K562 (cell line): ENCODE measurements at regions not wholly inside any gene's neighbourhood (a gene's known extent, or its start where the extent isn't known, plus 50 kb on each side); places are given as distances from the start of the nearest gene placed in this dataset.

Experiments used
- ATAC-seq: fragments of 200-7000 bp; cut with Tn5 transposase; 3 replicates; pipeline ENCODE4 v1.9.1; 2020; ENCODE audit warnings: moderate library complexity
- BruUV-seq: library from RNA; stranded (reverse); fragments of 400-500 nt; replicated peaks from 2 replicates; lab custom pipeline; 2021; lab: Mats Ljungman, UMichigan
- CTCF ChIA-PET: fragments of 300-600 bp; formaldehyde crosslinking; extraction: SDS; loops from one replicate; lab custom pipeline; 2021; ENCODE audit warnings: low intra/inter-chr PET ratio; lab: Yijun Ruan, JAX
- POLR2A ChIA-PET: fragments of 300-600, 350-650 bp; sonication (Branson Sonifier 250); formaldehyde crosslinking; extraction: SDS; loops from one replicate; lab custom pipeline; 2021; ENCODE audit warnings: antibody characterized with exemption, inconsistent platforms; lab: Yijun Ruan, JAX
- DNase-seq, 4 experiments: peaks; one replicate each; pipeline versions ENCODE4 v3.0.0 to v3.0.0-alpha.2; 2011 to 2018; ENCODE audit warnings: low spot score in 3 of 4, mixed read lengths in 3 of 4; ENCODE audit errors: extremely low read depth in 1 of 4
- FAIRE-seq: peaks from 2 replicates; lab custom pipeline; 2011; peaks lifted over from hg19 to GRCh38; lab: Jason Lieb, UNC
- H2AFZ ChIP-seq: 2 replicates; pipeline ENCODE4 v1.6.0; 2011; ENCODE audit warnings: low read depth, low read length, control low read depth, inconsistent platforms
- H3K27ac ChIP-seq: fragments of 200-600 bp; 3 replicates; pipeline ENCODE4 v1.8.0; 2011; ENCODE audit warnings: low read depth, mild to moderate bottlenecking, control low read depth, inconsistent platforms, low read length, moderate library complexity, mixed read lengths; ENCODE audit errors: extremely low read depth
- H3K27me3 ChIP-seq, 2 experiments: fragments of 300-600 bp in 1 of 2; 2 replicates in 1 of 2; 3 replicates in 1 of 2; pipeline versions ENCODE4 v1.6.0 to v1.8.0; 2011; ENCODE audit warnings: inconsistent platforms in 2 of 2, low read length in 2 of 2, mild to moderate bottlenecking in 1 of 2, mixed read lengths in 1 of 2, moderate library complexity in 1 of 2; ENCODE audit not compliant: control insufficient read depth in 2 of 2, insufficient read depth in 2 of 2
- H3K36me3 ChIP-seq: fragments of 300-600 bp; 3 replicates; pipeline ENCODE4 v1.8.0; 2011; ENCODE audit warnings: mild to moderate bottlenecking, low read length, inconsistent platforms; ENCODE audit not compliant: control insufficient read depth, insufficient read depth
- H3K4me1 ChIP-seq, 2 experiments: fragments of 200-600 bp in 1 of 2; replicated peaks in 1 of 2; 2 replicates in 1 of 2; 3 replicates in 1 of 2; pipeline versions ENCODE4 v1.5.1 to v1.8.0; 2011; ENCODE audit warnings: inconsistent platforms in 2 of 2, low read length in 2 of 2, mild to moderate bottlenecking in 1 of 2, mixed read lengths in 1 of 2, moderate library complexity in 1 of 2; ENCODE audit not compliant: control insufficient read depth in 2 of 2, insufficient read depth in 2 of 2
- H3K4me2 ChIP-seq: 2 replicates; pipeline ENCODE4 v1.6.1; 2011; ENCODE audit warnings: low read length, control low read depth, inconsistent platforms, mixed read lengths; ENCODE audit not compliant: insufficient read depth
- H3K4me3 ChIP-seq: fragments of 200-600 bp; sonication (generic), shearing (Covaris generic); 2 replicates; pipeline ENCODE4 v1.5.1; 2016; ENCODE audit warnings: control low read depth, inconsistent platforms
- H3K79me2 ChIP-seq: fragments of 200-600 bp; 3 replicates; pipeline ENCODE4 v1.8.0; 2011; ENCODE audit warnings: low read length, inconsistent platforms; ENCODE audit not compliant: control insufficient read depth, insufficient read depth
- H3K9ac ChIP-seq, 2 experiments: 2 replicates each; pipeline versions ENCODE4 v1.6.0 to v1.6.1; 2011; ENCODE audit warnings: low read depth in 2 of 2, low read length in 2 of 2, control low read depth in 1 of 2, inconsistent platforms in 1 of 2, mild to moderate bottlenecking in 1 of 2, mixed read lengths in 1 of 2; ENCODE audit not compliant: insufficient read depth in 1 of 2
- H3K9me1 ChIP-seq: one replicate; pipeline ENCODE4 v1.6.0; 2011; ENCODE audit warnings: inconsistent platforms, mild to moderate bottlenecking, low read length, moderate library complexity; ENCODE audit not compliant: control insufficient read depth, insufficient read depth
- H3K9me3 ChIP-seq: replicated peaks from 2 replicates; pipeline ENCODE4 v1.5.1; 2011; ENCODE audit warnings: low read depth, low read length, inconsistent platforms; ENCODE audit not compliant: control insufficient read depth, insufficient read depth
- H4K20me1 ChIP-seq: replicated peaks from 2 replicates; pipeline ENCODE4 v1.6.1; 2011; ENCODE audit warnings: low read length, inconsistent platforms, mixed read lengths; ENCODE audit not compliant: control insufficient read depth, insufficient read depth
- CBFA2T3 ChIP-seq: fragments of 450-650 bp; IDR thresholded peaks from 2 replicates; pipeline ENCODE4 v1.6.1; 2017
- DIDO1 ChIP-seq: fragments of 450-650 bp; IDR thresholded peaks from 2 replicates; pipeline ENCODE4 v1.6.1; 2016; ENCODE audit warnings: low read depth, missing biosample characterization, missing genetic modification characterization
- ERF ChIP-seq: fragments of 450-650 bp; formaldehyde crosslinking; IDR thresholded peaks from 2 replicates; pipeline ENCODE4 v1.4.0; 2020; ENCODE audit warnings: mild to moderate bottlenecking, mixed read lengths
- GTF2F1 ChIP-seq: IDR thresholded peaks from 2 replicates; pipeline ENCODE4 v1.6.1; 2011; ENCODE audit warnings: low read depth, low read length, improper control_type of control experiment
- HNRNPL ChIP-seq: fragments of 200-400 bp; formaldehyde crosslinking; IDR thresholded peaks from 2 replicates; pipeline ENCODE4 v1.6.1; 2017; ENCODE audit warnings: low read depth, mild to moderate bottlenecking, low read length
- PKNOX1 ChIP-seq: fragments of 450-650 bp; IDR thresholded peaks from 2 replicates; pipeline ENCODE4 v1.6.1; 2016
- POLR2A ChIP-seq: fragments of 450-650 bp; conservative IDR thresholded peaks from 2 replicates; pipeline ENCODE4 v1.6.1; 2016
- SUPT5H ChIP-seq: fragments of 450-650 bp; IDR thresholded peaks from 2 replicates; pipeline ENCODE4 v1.6.1; 2016
- TEAD1 ChIP-seq, 2 experiments: fragments of 450-650 bp in 1 of 2; sonication (generic) in 1 of 2; formaldehyde crosslinking; IDR thresholded peaks; 2 replicates each; pipeline versions ENCODE4 v1.4.0 to v1.8.0; 2020 to 2022; ENCODE audit warnings: mild to moderate bottlenecking in 2 of 2, missing genetic modification reagents in 1 of 2
- VEZF1 ChIP-seq: fragments of 200-800 bp; sonication (Bioruptor generic); IDR thresholded peaks from 2 replicates; pipeline ENCODE4 v1.6.1; 2017; ENCODE audit warnings: missing genetic modification characterization, missing compliant biosample characterization
- ZNF282 ChIP-seq: sonication (generic); formaldehyde crosslinking; IDR thresholded peaks from 2 replicates; pipeline ENCODE4 v1.8.1; 2023; ENCODE audit warnings: missing genetic modification reagents
- ZNF507 ChIP-seq: conservative IDR thresholded peaks from 2 replicates; pipeline ENCODE4 v1.6.1; 2017; ENCODE audit warnings: missing genetic modification characterization, missing compliant biosample characterization
- WGBS: fragments of 100-300 bp; shearing (Covaris generic); methylation state at CpG from one replicate; pipeline ENCODE4 v1.1.6; 2016; ENCODE audit warnings: low coverage, mixed read lengths; ENCODE audit not compliant: insufficient coverage; ENCODE audit errors: missing lambda C conversion rate; 5-methylcytosine and 5-hydroxymethylcytosine counted together
- in situ Hi-C: fragments of 300-500 bp; cut with MboI; formaldehyde crosslinking; loops from 4 replicates; pipeline ENCODE4 v1.15.0; 2018; ENCODE audit warnings: inconsistent platforms, mixed read lengths
- intact Hi-C: fragments of 100-400 bp; cut with micrococcal nuclease; formaldehyde crosslinking; loops from 2 replicates; pipeline ENCODE4 v1.14.2; 2022

GRCh38 chr16:54426553-54426849, 139.9 kb upstream of the IRX3 start:
- H3K4me3 ChIP-seq = no peak overlapping the region

GRCh38 chr16:54425681-54426552, 139.3 kb upstream of the IRX3 start:
- Histone ChIP-seq H3K9ac (no peak overlapping the region), H3K79me2 (no peaks in the 10 kb centered on the region), H2AFZ (no peak overlapping the region), H4K20me1 (no peaks in the 10 kb centered on the region; the same call in 1 of the 2 replicates), H3K4me2 (no peak overlapping the region), H3K4me3 (no peak overlapping the region), H3K27me3 (peaks cover 6 to 17% of the 10 kb centered on the region in 2 experiments; a peak in 3 of 5 replicates), H3K9me3 (no peaks in the 10 kb centered on the region), H3K4me1 (no peaks in the 10 kb centered on the region), H3K9me1 (no peaks in the 10 kb centered on the region), H3K36me3 (no peaks in the 10 kb centered on the region), H3K27ac (no peak overlapping the region)
- BruUV-seq = no TSS peak
- FAIRE-seq = no peak
- POLR2A ChIA-PET = interaction anchor here (0.8 kb wide), 1 partner anchor 8 kb away, joined by 3 read pairs; no protein-coding TSS in a partner anchor
- intact Hi-C loops (no loop called here), in situ Hi-C loops (no loop called here)
- DNase-seq = no peak
- no peak for ATAC-seq
- CTCF ChIA-PET = no interaction called here
- 2% methylated on average over 12 of the region's 12 CpGs for WGBS
- no peak for TF ChIP-seq POLR2A
- TF ChIP-seq DIDO1 (tag) = no peak
- no peak for TF ChIP-seq HNRNPL
- no peak for TF ChIP-seq TEAD1 (CRISPR knock-in tag; IDR thresholded peaks at IDR 0.05)
- no peak for TF ChIP-seq ZNF282 (CRISPR knock-in tag)
- TF ChIP-seq ERF (CRISPR knock-in tag) = no peak
- TF ChIP-seq VEZF1 (CRISPR knock-in tag) = no peak
- no peak for TF ChIP-seq PKNOX1

More at GRCh38 chr16:54426553-54426849, 139.9 kb upstream of the IRX3 start:
- H3K27ac ChIP-seq = no peak overlapping the region
- no peaks in the 10 kb centered on the region; the same call in 1 of the 2 replicates for H4K20me1 ChIP-seq
- no peak overlapping the region for H2AFZ ChIP-seq
- H3K4me2 ChIP-seq = no peak overlapping the region
- BruUV-seq = no TSS peak
- H3K27me3 ChIP-seq = peaks cover 10 to 17% of the 10 kb centered on the region in 2 experiments; a peak in 4 of 5 replicates
- POLR2A ChIA-PET = no interaction called here
- intact Hi-C loops (no loop called here), in situ Hi-C loops (no loop called here)
- H3K9me1 ChIP-seq = no peaks in the 10 kb centered on the region
- no peaks in the 10 kb centered on the region for H3K9me3 ChIP-seq
- ATAC-seq = no peak
- no peaks in the 10 kb centered on the region for H3K79me2 ChIP-seq
- no peak overlapping the region for H3K9ac ChIP-seq
- TF ChIP-seq GTF2F1 (no peak), SUPT5H (no peak), ZNF507 (tag) (no peak), CBFA2T3 (peak; percentile 18; the same call in 1 of the 2 replicates)
- WGBS = 0% methylated on average over 4 of the region's 4 CpGs
- FAIRE-seq = no peak
- CTCF ChIA-PET = no interaction called here
- DNase-seq = peak in 1 of 4 experiments; percentile 5
- no peaks in the 10 kb centered on the region for H3K36me3 ChIP-seq
- no peaks in the 10 kb centered on the region for H3K4me1 ChIP-seq
